NCI-H128 (cell line): ENCODE measurements at regions not wholly inside any gene's neighbourhood (a gene's known extent, or its start where the extent isn't known, plus 50 kb on each side); places are given as distances from the start of the nearest gene placed in this dataset.

Experiments used
- DNase-seq: peaks from one replicate; lab custom pipeline; 2025; ENCODE audit not compliant: unreplicated experiment; lab: John Stamatoyannopoulos, UW

- no peak for DNase-seq
Measured at GRCh38 chr18:39414009-39414700, 1848.6 kb upstream of the CELF4 start.

GRCh38 chr18:39406941-39407340 lies 1841.3 kb upstream of the CELF4 start:
- no peak for DNase-seq

- no peak for DNase-seq
Measured at GRCh38 chr18:39403121-39403520, 1837.5 kb upstream of the CELF4 start.

- DNase-seq: no peak
Measured at GRCh38 chr18:39399662-39400061, 1834.1 kb upstream of the CELF4 start.

GRCh38 chr18:39396168-39396567 lies 1830.6 kb upstream of the CELF4 start:
- no peak for DNase-seq

- DNase-seq: no peak
Measured at GRCh38 chr18:39389800-39390379, 1824.3 kb upstream of the CELF4 start.

- no peak for DNase-seq
Measured at GRCh38 chr18:39380866-39381265, 1815.3 kb upstream of the CELF4 start.

- DNase-seq: no peak
Measured at GRCh38 chr18:39380186-39380725, 1814.7 kb upstream of the CELF4 start.

- DNase-seq: no peak
Measured at GRCh38 chr18:39375066-39375465, 1809.5 kb upstream of the CELF4 start.

GRCh38 chr18:39371996-39372395 lies 1806.4 kb upstream of the CELF4 start:
- no peak for DNase-seq

- no peak for DNase-seq
Measured at GRCh38 chr18:39366656-39367055, 1801.1 kb upstream of the CELF4 start.

- DNase-seq: no peak
Measured at GRCh38 chr18:39365836-39366485, 1800.4 kb upstream of the CELF4 start.

GRCh38 chr18:39360072-39360471 lies 1794.5 kb upstream of the CELF4 start:
- no peak for DNase-seq

- DNase-seq: no peak
Measured at GRCh38 chr18:39359636-39360035, 1794.0 kb upstream of the CELF4 start.

- no peak for DNase-seq
Measured at GRCh38 chr18:39350945-39351344, 1785.3 kb upstream of the CELF4 start.

GRCh38 chr18:39349801-39350200 lies 1784.2 kb upstream of the CELF4 start:
- no peak for DNase-seq

- no peak for DNase-seq
Measured at GRCh38 chr18:39348757-39349156, 1783.2 kb upstream of the CELF4 start.

- no peak for DNase-seq
Measured at GRCh38 chr18:39347701-39348100, 1782.1 kb upstream of the CELF4 start.

GRCh38 chr18:39346916-39347315 lies 1781.3 kb upstream of the CELF4 start:
- no peak for DNase-seq

- no peak for DNase-seq
Measured at GRCh38 chr18:39345321-39345720, 1779.7 kb upstream of the CELF4 start.

GRCh38 chr18:39344487-39344886 lies 1778.9 kb upstream of the CELF4 start:
- DNase-seq: no peak

- no peak for DNase-seq
Measured at GRCh38 chr18:39341129-39341528, 1775.5 kb upstream of the CELF4 start.
